PFSK-1 (cell line): ENCODE measurements at regions not wholly inside any gene's neighbourhood (a gene's known extent, or its start where the extent isn't known, plus 50 kb on each side); places are given as distances from the start of the nearest gene placed in this dataset.

Experiments used
- POLR2AphosphoS5 ChIP-seq: IDR thresholded peaks from 2 replicates; pipeline ENCODE4 v1.6.1; 2012; ENCODE audit warnings: low read depth, mild to moderate bottlenecking, control low read depth, low read length, moderate library complexity
- SIN3A ChIP-seq: IDR thresholded peaks from 2 replicates; pipeline ENCODE4 v1.6.1; 2012; ENCODE audit warnings: mild to moderate bottlenecking, low read length, moderate library complexity, borderline replicate concordance; ENCODE audit not compliant: insufficient read depth

DNA sequence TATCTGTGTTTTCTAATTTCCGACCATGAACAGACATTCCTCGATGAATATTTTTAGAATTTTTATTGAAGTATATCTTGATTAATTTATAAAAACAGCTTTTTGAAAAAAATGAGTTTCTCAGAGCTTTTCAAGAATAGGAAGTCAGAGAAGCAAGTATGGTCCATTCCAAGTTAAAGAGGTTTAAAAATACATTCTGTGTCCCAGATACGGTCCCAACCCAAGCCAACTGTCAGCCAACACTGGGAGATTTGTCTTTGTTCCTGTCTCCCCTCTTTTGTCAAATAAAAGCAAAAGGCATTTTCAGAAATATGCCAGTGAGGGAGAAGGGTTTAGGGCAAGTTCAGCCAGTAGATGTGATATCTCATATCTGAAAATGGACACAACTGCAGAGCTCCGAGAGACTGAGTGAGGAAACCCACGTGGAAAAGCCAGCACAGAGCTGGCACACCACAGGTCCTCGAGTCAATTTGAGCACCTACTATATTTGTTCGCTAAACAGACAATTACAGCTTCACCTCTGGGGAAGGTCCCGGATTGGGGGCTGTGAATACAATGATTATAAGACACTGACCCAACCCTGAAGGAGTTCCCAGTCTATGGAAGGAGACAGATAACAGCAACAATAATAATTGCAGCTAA, 59.8 kb downstream of the C11orf91 start:
- no peak for TF ChIP-seq SIN3A
- TF ChIP-seq POLR2AphosphoS5, result no peak
